ENCODE measurements at regions not wholly inside any gene's neighbourhood (a gene's known extent, or its start where the extent isn't known, plus 50 kb on each side); places are given as distances from the start of the nearest gene placed in this dataset.
A peak's percentile ranks its signal among the peaks of the same experiment; 100 is the strongest.

GRCh38 chr3:188940573-188940932 is 231.2 kb upstream of the TPRG1 start:
- DNase-seq, result no peak

- no peak for DNase-seq
Measured at GRCh38 chr3:188941103-188941502, 230.7 kb upstream of the TPRG1 start.

GRCh38 chr3:188942191-188942590 is 229.6 kb upstream of the TPRG1 start:
- DNase-seq, result no peak

GRCh38 chr3:188943591-188943990 is 228.2 kb upstream of the TPRG1 start:
- DNase-seq, result no peak

- no peak for DNase-seq
Measured at GRCh38 chr3:188944108-188944507, 227.7 kb upstream of the TPRG1 start.

GRCh38 chr3:188946351-188947240 is 225.2 kb upstream of the TPRG1 start:
- DNase-seq, result no peak

GRCh38 chr3:188947401-188948280 is 224.1 kb upstream of the TPRG1 start:
- DNase-seq, result no peak

GRCh38 chr3:188948281-188948996 is 223.3 kb upstream of the TPRG1 start:
- no peak for DNase-seq

GRCh38 chr3:188948997-188949389 is 222.8 kb upstream of the TPRG1 start:
- no peak for DNase-seq

GRCh38 chr3:188949456-188949855 is 222.3 kb upstream of the TPRG1 start:
- DNase-seq, result no peak

- no peak for DNase-seq
Measured at GRCh38 chr3:188949996-188950395, 221.8 kb upstream of the TPRG1 start.

GRCh38 chr3:188950832-188951489 is 220.8 kb upstream of the TPRG1 start:
- DNase-seq, result peak; percentile 53 to 65

GRCh38 chr3:188951734-188952133 is 220.0 kb upstream of the TPRG1 start:
- DNase-seq, result no peak

GRCh38 chr3:188954590-188955208 is 217.1 kb upstream of the TPRG1 start:
- peak; percentile 79 to 86 for DNase-seq

GRCh38 chr3:188955919-188956318 is 215.9 kb upstream of the TPRG1 start:
- DNase-seq, result no peak

GRCh38 chr3:188956839-188957489 is 214.8 kb upstream of the TPRG1 start:
- DNase-seq, result no peak

- DNase-seq, result no peak
Measured at GRCh38 chr3:188959013-188959412, 212.8 kb upstream of the TPRG1 start.

GRCh38 chr3:188962253-188963247 is 209.2 kb upstream of the TPRG1 start:
- DNase-seq, result peak in 1 of 2 experiments; percentile 42

- no peak for DNase-seq
Measured at GRCh38 chr3:188964957-188965356, 206.8 kb upstream of the TPRG1 start.

GRCh38 chr3:188972310-188972709 is 199.5 kb upstream of the TPRG1 start:
- DNase-seq, result no peak

Measured in activated CD4-positive, alpha-beta T cell treated with anti-CD3 and anti-CD28 coated beads, Interleukin-2, amount 50 U/mL, for 48 hours (primary cell).